Astrocyte of the cerebellum (primary cell): ENCODE measurements at regions not wholly inside any gene's neighbourhood (a gene's known extent, or its start where the extent isn't known, plus 50 kb on each side); places are given as distances from the start of the nearest gene placed in this dataset.
"Not testable (repeated sequence)": the region's sequence is repeated elsewhere in the genome, so short reads cannot be mapped to it uniquely, and the experiment has no call there.

Experiments used
- DNase-seq: peaks from one replicate; pipeline ENCODE4 v3.0.0-alpha.2; 2011; ENCODE audit warnings: low read depth
- H3K4me3 ChIP-seq: 2 replicates; pipeline ENCODE4 v1.5.1; 2011; ENCODE audit warnings: mild to moderate bottlenecking, low read depth, low read length, moderate library complexity
- in situ Hi-C: cut with HindIII; loops from 2 replicates; pipeline ENCODE4 v1.10.0; 2017; ENCODE audit warnings: low sequenced_read_pairs

DNA sequence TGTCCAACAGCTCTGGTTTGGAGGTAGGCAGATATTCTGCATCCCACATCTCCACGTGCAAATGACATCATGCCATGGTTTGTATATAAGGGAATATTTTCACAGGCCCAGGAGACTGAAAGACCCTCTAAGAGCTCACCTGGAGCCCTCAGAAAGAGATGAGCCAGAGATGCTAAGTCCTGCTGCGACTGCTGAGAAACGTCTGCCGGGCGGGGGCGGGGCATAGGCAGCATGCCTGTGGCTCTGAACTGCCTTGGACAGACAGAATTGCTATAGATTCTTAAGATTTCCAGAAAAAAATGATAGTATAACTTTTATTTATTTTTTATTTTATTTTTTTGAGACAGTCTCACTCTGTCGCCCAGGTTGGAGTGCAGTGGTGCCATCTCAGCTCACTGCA lies 64.2 kb upstream of the METTL9 start:
- DNase-seq, in situ Hi-C loops, H3K4me3 ChIP-seq: not testable (repeated sequence)

GRCh38 chr16:21536740-21537139 lies 62.6 kb upstream of the METTL9 start:
- H3K4me3 ChIP-seq, in situ Hi-C loops, DNase-seq: not testable (repeated sequence)

DNA sequence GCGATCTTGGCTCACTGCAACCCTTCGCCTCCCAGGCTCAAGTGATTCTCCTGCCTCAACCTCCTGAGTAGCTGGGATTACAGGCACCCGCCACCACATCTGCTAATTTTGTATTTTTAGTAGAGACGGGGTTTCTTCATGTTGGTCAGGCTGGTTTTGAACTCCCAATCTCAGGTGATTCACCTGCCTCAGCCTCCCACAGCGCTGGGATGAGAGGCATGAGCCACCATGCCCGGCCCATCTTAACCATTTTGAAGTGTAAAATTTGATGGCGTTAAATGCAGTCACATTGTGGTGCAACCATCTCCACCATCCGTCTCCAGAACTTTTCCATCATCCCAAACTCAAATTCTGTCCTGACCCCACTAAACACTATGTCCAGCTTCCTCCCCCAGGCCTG lies 61.8 kb upstream of the METTL9 start:
- H3K4me3 ChIP-seq, in situ Hi-C loops, DNase-seq: not testable (repeated sequence)

GRCh38 chr16:21539107-21539618 lies 60.2 kb upstream of the METTL9 start:
- in situ Hi-C loops, DNase-seq, H3K4me3 ChIP-seq: not testable (repeated sequence)

DNA sequence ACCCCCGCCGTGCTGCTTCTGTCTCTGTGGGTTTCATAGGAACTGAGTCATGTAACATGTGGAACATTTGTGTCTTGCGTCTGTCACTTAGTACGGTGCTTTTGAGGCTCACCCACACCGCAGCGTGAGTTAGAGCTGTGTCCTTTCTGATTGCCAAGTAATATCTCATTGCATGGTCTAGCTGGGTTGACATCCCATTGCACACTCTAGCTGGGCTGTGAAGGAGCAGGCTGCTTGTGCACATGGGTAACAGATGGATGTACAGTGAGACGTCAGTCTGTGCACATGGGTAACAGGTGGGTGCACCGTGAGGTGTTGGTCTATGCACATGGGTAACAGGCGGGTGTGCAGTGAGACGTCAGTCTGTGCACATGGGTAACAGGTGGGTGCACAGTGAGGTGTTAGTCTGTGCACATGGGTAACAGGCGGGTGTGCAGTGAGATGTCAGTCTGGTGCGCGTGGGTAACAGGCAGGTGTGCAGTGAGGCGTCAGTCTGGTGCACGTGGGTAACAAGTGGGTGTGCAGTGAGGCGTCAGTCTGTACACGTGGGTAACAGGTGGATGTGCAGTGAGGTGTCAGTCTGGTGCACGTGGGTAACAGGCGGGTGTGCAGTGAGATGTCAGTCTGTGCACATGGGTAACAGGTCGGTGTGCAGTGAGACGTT lies 58.5 kb upstream of the METTL9 start:
- in situ Hi-C loops, DNase-seq, H3K4me3 ChIP-seq: not testable (repeated sequence)

- H3K4me3 ChIP-seq, DNase-seq, in situ Hi-C loops: not testable (repeated sequence)
Observed at GRCh38 chr16:21541611-21542051, 57.7 kb upstream of the METTL9 start.

- DNase-seq, H3K4me3 ChIP-seq, in situ Hi-C loops: not testable (repeated sequence)
Observed at GRCh38 chr16:21542075-21542474, 57.3 kb upstream of the METTL9 start.

DNA sequence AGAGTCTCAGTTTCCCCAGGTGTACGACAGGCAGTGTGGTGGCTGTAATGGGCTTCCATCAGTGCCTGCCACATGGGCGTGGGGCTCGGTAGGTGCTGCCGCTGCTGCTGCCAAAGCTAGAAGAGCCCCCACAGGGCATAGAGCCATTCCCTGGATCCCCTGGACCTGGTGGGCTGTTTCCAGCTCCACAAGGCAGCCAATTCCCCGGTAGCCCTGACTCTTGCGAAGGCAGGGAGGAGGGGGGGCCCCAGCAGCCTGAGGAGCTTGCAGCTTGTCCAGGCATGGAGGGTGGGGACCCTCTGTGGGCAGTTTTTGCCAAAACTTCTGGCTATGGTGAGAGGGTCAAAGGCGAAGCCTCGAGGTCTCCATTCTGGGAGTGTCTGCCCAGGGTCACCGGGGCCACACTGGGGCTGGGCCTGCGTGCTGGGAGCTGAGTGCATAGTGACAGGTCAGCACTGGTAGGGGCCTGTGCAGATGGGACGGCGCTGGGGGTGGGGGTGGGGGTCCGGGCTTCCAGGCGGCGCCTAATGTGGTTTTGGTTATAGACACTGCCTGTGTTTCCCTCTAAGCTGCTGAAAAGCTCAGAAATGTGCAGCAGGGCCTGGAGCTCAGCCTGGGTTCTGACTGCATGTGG lies 56.8 kb upstream of the METTL9 start:
- in situ Hi-C loops, H3K4me3 ChIP-seq, DNase-seq: not testable (repeated sequence)

- DNase-seq, H3K4me3 ChIP-seq, in situ Hi-C loops: not testable (repeated sequence)
Observed at GRCh38 chr16:21543151-21543836, 56.1 kb upstream of the METTL9 start.

- in situ Hi-C loops, DNase-seq, H3K4me3 ChIP-seq: not testable (repeated sequence)
Observed at GRCh38 chr16:21545664-21546326, 53.6 kb upstream of the METTL9 start.

DNA sequence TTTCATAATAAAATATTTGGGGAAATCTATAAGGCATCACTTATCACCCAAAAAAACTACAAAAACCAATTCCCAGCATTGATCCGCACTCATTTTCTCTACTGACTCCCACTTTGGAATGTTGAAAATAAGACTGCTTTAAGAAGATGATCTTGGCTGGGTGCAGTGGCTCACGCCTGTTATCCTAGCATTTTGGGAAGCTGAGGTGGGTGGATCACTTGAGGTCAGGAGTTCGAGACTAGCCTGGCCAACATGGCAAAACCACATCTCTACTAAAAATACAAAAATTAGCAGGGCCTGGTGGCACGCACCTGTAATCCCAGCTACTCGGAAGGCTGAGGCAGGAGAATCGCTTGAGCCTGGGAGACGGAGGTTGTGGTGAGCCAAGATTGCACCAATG lies 50.0 kb upstream of the METTL9 start:
- H3K4me3 ChIP-seq, DNase-seq, in situ Hi-C loops: not testable (repeated sequence)
